Neuron (in vitro differentiated cells): ENCODE measurements at regions not wholly inside any gene's neighbourhood (a gene's known extent, or its start where the extent isn't known, plus 50 kb on each side); places are given as distances from the start of the nearest gene placed in this dataset.

Experiments
- H2AFZ ChIP-seq: one replicate; pipeline ENCODE4 v1.6.1; 2013; ENCODE audit warnings: low read depth, mild to moderate bottlenecking, inconsistent platforms, low read length, moderate library complexity
- H3K27me3 ChIP-seq: one replicate; pipeline ENCODE4 v1.6.1; 2013; ENCODE audit warnings: low read length; ENCODE audit not compliant: insufficient read depth
- H3K36me3 ChIP-seq: one replicate; pipeline ENCODE4 v1.6.1; 2013; ENCODE audit warnings: low read length; ENCODE audit not compliant: insufficient read depth
- H3K4me1 ChIP-seq: one replicate; pipeline ENCODE4 v1.6.1; 2013; ENCODE audit warnings: low read length; ENCODE audit not compliant: insufficient read depth
- H3K4me3 ChIP-seq: 2 replicates; pipeline ENCODE4 v1.5.1; 2013; ENCODE audit warnings: mild to moderate bottlenecking, low read length, moderate library complexity
- H3K9me3 ChIP-seq: one replicate; pipeline ENCODE4 v1.6.1; 2013; ENCODE audit warnings: low read length

DNA sequence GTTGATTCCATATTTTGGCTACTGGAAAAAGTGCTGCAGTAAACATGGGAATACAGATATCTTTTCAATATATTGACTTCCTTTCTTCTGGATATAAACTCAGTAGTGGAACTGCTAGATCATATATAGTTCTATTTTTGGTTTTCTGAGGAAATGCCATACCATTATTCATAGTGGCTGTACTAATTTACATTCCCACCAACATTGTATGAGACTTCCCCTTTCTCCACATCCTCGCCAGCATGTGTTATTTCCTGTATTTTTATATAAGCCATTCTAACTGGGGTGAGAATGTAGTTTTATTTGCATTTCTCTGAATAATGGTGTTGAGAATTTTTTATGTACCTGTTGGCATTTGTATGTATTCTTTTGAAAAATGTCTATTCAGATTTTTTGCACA, 385.2 kb downstream of the NUF2 start:
- Histone ChIP-seq H2AFZ (no peak overlapping the region), H3K36me3 (no peaks in the 10 kb centered on the region), H3K9me3 (no peaks in the 10 kb centered on the region), H3K4me3 (no peak overlapping the region), H3K27me3 (no peaks in the 10 kb centered on the region), H3K4me1 (no peaks in the 10 kb centered on the region)

DNA sequence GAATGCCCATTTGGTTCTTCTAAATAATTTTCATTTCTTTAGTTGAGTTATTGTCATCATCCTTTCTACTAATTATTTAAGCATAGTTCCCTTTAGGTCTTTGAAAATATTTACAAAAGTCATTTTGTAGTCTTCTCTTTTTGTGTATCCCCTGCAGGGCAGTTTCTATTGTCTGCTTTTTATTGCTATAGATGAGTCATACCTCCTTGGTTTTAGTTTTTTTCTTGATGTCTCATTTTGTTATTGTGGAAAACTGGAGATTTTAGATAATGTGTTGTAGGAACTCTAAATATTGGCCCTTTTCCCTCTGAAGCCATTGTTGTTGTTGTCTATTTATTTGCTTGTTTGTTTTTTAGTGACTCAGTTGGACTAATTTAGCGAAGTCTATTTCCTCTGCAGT, 387.9 kb downstream of the NUF2 start:
- Histone ChIP-seq H3K9me3 (no peaks in the 10 kb centered on the region), H3K4me3 (no peak overlapping the region), H3K4me1 (no peaks in the 10 kb centered on the region), H3K27me3 (no peaks in the 10 kb centered on the region), H2AFZ (no peak overlapping the region), H3K36me3 (no peaks in the 10 kb centered on the region)

DNA sequence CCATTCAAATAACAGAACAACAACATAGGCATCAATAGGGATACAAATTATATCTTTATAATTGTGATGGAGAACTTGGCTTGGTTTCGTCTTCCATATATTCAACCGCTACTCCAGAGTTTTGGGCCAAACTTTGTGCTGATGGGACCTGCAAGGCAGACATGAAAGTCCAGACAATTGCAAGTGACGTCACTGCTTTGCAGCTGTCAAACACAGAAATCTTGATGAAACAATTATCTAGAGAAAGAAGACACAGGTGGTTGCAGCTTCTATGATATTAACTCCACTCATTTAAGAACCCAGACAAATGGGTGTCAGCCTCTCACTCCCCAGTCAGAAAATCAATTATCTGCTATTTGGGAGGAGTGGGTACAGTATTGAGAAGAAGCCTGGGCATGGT, 390.6 kb downstream of the NUF2 start:
- H3K9me3 ChIP-seq = no peaks in the 10 kb centered on the region
- no peak overlapping the region for H2AFZ ChIP-seq
- no peaks in the 10 kb centered on the region for H3K4me1 ChIP-seq
- H3K36me3 ChIP-seq = no peaks in the 10 kb centered on the region
- no peak overlapping the region for H3K4me3 ChIP-seq
- H3K27me3 ChIP-seq = no peaks in the 10 kb centered on the region

DNA sequence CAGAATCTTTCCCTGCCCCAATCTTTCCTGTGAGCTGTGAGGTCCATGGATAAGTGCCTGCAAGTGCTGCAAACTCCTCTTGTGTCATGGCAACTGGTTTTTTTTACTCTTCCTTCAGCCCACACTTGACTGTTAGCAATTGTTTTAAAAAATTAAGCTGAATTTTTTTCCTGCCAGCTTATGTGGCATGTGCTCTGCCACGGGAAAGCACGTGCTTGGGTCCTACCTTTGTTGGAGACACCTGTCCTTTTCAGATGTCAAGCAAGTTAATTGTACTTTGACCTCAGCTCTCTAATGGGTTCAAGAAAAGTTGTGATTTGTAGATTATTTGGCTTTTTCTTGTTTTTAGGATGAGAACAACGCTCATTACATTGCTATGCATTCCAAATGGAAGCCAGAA, 398.5 kb downstream of the NUF2 start:
- Histone ChIP-seq H3K36me3 (no peaks in the 10 kb centered on the region), H3K27me3 (no peaks in the 10 kb centered on the region), H2AFZ (no peak overlapping the region), H3K4me1 (no peaks in the 10 kb centered on the region), H3K9me3 (no peaks in the 10 kb centered on the region), H3K4me3 (no peak overlapping the region)

DNA sequence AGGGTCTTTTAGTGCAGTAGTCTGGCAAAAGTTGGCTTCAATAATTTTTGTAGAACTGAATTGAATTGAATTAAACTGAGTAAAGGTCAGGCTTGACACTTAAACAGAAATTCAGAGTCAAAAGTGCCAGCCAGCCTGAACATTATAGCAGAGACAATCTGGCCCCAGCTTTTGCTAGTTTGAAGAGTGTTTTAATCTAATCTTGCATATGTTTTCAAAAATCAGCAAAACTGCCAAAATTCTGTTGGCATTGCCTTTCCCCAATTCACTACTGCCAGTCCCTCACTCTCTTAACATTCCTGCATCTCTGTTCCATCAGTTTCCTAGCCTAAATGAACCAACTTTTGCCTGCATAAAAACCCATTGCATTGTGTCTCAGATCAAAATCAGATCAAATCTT, 403.8 kb downstream of the NUF2 start:
- Histone ChIP-seq H3K27me3 (no peaks in the 10 kb centered on the region), H3K4me3 (no peak overlapping the region), H3K36me3 (no peaks in the 10 kb centered on the region), H2AFZ (no peak overlapping the region), H3K9me3 (no peaks in the 10 kb centered on the region), H3K4me1 (no peaks in the 10 kb centered on the region)

DNA sequence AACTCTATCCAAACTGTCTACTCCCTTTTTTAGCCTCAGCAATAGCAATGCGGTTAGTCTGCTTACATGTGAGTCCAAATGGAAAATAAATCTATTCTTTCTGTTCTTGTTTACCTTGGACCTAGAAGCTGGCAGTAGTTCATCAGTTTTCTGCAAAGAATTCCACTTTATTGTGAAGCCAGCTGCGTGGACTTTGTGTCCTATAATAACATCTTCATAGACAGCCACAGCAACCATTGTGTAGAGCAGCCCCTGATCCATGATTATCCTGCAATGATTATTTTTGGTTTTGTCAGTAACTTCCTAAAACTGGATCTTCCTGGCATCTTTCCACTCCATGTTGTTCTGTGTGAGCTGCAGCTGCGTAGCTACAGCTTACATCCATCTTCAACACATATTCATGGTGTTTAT, 408.7 kb downstream of the NUF2 start:
- Histone ChIP-seq H3K27me3 (no peaks in the 10 kb centered on the region), H3K4me1 (no peaks in the 10 kb centered on the region), H3K36me3 (no peaks in the 10 kb centered on the region), H2AFZ (no peak overlapping the region), H3K4me3 (no peak overlapping the region), H3K9me3 (no peaks in the 10 kb centered on the region)

DNA sequence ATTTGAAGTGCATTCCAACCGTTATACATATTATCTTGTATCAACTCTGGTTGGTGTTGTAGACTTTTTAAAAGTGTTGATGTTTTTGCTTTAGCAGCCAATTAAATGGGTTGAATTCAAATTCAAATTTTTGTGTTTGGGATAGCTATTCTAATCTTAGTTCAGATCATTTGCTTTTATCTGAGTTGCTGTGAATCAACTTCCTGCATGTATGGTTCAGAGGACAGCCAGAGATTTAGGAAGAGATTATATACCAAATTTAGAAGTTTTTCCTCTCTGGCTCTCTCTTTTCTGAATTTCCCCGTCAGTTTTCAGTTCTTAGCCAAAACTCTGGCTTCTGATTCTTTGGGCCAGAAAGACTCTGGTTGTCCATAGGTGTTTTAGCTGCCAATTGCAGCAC, 415.5 kb downstream of the NUF2 start:
- H3K4me1 ChIP-seq = no peaks in the 10 kb centered on the region
- H3K27me3 ChIP-seq = no peaks in the 10 kb centered on the region
- no peaks in the 10 kb centered on the region for H3K36me3 ChIP-seq
- H2AFZ ChIP-seq = peak overlapping the region; percentile 36
- H3K9me3 ChIP-seq = no peaks in the 10 kb centered on the region
- H3K4me3 ChIP-seq = no peak overlapping the region

DNA sequence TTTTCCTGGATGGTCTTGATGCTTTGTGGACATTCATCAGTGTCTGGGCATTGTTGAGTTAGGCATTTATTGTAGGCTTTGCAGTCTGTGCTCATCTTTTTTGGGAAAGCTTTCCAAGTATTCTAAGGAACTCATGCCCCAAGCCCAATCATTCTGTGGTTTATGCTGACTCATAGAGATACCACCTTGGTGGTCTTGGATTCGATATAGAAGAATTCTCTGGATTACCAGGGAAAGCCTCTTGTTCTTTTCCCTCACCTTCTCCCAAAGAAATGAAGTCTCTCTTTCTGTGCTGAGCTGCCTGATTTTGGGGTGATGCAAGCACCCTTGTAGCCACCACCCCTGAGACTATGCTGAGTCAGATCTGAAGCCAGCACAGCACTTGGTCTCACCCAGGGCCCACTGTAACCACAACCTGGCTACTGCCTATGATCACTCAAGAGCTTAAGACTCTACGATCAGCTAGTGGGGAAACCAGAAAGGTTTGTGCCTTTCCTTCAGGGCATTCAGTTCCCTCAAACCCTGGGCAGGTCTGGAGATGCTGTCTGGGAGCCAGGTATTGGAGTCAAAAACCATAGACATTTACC, 422.6 kb downstream of the NUF2 start:
- Histone ChIP-seq H2AFZ (no peak overlapping the region), H3K27me3 (no peaks in the 10 kb centered on the region), H3K4me3 (no peak overlapping the region), H3K4me1 (peaks cover 9% of the 10 kb centered on the region), H3K9me3 (no peaks in the 10 kb centered on the region), H3K36me3 (no peaks in the 10 kb centered on the region)

DNA sequence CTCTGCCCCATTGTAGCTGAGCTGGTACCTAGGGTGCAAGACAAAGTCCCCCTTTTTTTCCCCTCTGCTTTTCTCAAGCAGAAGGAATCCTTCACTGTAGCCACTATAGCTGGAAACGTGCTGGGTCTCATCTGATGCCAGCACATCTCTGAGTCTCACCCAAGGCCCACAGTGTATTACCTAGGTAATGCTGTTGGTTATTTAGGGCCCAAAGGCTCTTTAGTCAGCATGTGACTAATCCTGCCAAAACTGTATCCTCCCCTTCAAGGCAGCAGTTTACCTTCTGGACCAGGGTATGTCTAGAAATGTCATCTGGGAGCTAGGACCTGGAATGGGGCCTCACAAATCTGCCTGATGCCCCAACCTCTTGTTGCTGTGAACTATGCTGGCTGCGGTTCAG, 423.4 kb downstream of the NUF2 start:
- no peaks in the 10 kb centered on the region for H3K36me3 ChIP-seq
- no peaks in the 10 kb centered on the region for H3K27me3 ChIP-seq
- H3K4me1 ChIP-seq = peaks cover 9% of the 10 kb centered on the region
- no peak overlapping the region for H3K4me3 ChIP-seq
- H3K9me3 ChIP-seq = no peaks in the 10 kb centered on the region
- no peak overlapping the region for H2AFZ ChIP-seq

DNA sequence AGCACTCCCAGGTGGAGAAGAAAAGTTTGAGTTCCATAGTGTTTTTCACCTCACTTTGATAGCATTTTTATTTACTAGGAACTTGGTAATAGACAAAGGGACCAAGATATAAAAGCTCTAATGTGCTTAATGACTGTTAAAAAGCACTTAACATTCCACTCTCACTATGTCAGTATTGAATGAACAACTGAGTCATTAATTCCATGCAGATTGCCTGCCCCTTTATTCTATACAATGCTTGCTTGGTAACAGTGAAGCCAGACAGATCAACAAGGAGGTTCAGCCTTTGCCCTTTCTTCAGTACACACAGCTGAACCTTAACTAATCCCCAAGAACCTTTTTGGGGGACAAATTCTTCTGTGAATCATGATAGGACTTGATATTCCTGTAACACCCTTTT, 425.5 kb downstream of the NUF2 start:
- Histone ChIP-seq H3K36me3 (no peaks in the 10 kb centered on the region), H3K9me3 (no peaks in the 10 kb centered on the region), H3K4me1 (peaks cover 9% of the 10 kb centered on the region), H2AFZ (no peak overlapping the region), H3K27me3 (no peaks in the 10 kb centered on the region), H3K4me3 (no peak overlapping the region)

DNA sequence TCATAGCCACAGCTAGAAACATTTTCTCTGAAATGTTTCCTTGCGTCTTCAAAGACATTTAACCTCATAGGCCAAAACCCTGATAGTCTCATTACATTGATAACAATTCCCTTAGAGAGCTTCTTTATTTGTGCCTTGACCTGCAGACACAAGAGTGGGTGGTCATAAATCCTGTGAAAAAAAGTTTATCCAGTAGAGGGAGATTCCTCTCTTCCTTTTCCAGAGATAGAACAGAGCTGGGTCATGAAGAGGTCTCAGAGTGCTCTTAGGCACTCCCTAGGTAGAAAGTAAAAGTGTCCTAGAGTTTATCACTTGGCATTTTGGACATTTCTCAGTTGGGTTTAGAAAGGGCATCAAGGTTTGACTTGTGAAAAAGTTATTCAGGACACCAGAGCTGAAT, 426.1 kb downstream of the NUF2 start:
- Histone ChIP-seq H2AFZ (no peak overlapping the region), H3K27me3 (no peaks in the 10 kb centered on the region), H3K4me1 (peaks cover 9% of the 10 kb centered on the region), H3K4me3 (no peak overlapping the region), H3K9me3 (no peaks in the 10 kb centered on the region), H3K36me3 (no peaks in the 10 kb centered on the region)

DNA sequence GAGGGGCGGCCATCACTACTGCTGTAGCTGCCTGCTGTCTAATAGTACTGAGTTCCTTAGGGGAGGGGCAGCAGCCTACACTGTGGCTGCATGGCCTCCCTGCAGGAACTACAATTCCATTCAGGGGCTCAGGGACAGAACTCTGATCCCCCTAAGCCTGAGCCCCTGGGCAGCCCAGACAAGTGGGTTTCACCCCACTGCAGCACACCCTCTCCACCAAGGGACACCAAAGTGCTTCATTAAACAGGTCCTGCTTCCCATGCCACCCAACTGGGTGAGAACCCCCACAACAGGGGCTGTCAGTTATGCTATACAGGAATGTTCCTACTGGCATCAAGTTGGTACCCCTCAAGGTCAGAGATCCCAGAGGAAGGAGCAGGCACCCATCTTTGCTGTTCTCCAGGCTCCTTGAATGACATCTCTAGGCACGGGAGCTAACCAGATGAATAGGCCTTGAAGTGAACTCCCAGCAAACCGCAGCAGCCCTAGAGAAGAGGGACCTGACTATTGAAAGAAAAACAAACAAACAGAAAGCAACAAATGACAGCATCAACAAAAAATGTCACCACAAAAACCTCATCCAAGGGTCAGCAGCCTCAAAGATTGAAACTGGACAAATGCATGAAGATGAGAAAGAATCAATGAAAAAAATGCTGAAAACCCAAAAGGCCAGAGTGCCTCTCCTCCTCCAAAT, 437.4 kb downstream of the NUF2 start:
- no peaks in the 10 kb centered on the region for H3K36me3 ChIP-seq
- no peak overlapping the region for H3K4me3 ChIP-seq
- H2AFZ ChIP-seq = no peak overlapping the region
- H3K27me3 ChIP-seq = no peaks in the 10 kb centered on the region
- no peaks in the 10 kb centered on the region for H3K4me1 ChIP-seq
- no peaks in the 10 kb centered on the region for H3K9me3 ChIP-seq

DNA sequence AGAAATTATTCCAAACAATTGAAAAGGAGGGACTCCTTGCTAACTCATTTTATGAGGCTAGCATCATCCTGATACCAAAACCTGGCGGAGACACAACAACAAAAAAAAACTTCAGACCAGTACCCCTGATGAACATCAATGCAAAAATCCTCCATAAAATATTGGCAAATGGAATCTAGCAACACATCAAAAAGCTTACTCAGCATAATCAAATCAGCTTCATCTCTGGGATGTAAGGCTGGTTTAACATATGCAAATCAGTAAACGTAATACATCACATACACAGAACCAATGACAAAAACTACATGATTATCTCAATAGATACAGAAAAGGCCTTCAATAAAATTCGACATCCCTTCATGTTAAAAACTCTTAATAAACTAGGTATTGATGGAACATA, 440.1 kb downstream of the NUF2 start:
- Histone ChIP-seq H3K36me3 (no peaks in the 10 kb centered on the region), H2AFZ (no peak overlapping the region), H3K9me3 (no peaks in the 10 kb centered on the region), H3K4me3 (no peak overlapping the region), H3K4me1 (no peaks in the 10 kb centered on the region), H3K27me3 (no peaks in the 10 kb centered on the region)
